Peyer's patch (tissue), 4 donors: ENCODE measurements at regions not wholly inside any gene's neighbourhood (a gene's known extent, or its start where the extent isn't known, plus 50 kb on each side); places are given as distances from the start of the nearest gene placed in this dataset.

Experiments
- CTCF ChIP-seq, 6 experiments: fragments of 450-650 bp in 4 of 6; fragments of 200-600 bp in 2 of 6; sonication (generic) in 1 of 6; IDR thresholded peaks; one replicate each; pipeline ENCODE4 v1.5.1; 2017 to 2019; ENCODE audit warnings: antibody characterized with exemption in 6 of 6, mild to moderate bottlenecking in 3 of 6, moderate library complexity in 1 of 6
- POLR2A ChIP-seq, 2 donors: fragments of 450-650 bp; IDR thresholded peaks; one replicate each; pipeline ENCODE4 v1.5.1; 2017; ENCODE audit warnings: antibody characterized with exemption in 2 of 2, mild to moderate bottlenecking in 2 of 2, moderate library complexity in 2 of 2

DNA sequence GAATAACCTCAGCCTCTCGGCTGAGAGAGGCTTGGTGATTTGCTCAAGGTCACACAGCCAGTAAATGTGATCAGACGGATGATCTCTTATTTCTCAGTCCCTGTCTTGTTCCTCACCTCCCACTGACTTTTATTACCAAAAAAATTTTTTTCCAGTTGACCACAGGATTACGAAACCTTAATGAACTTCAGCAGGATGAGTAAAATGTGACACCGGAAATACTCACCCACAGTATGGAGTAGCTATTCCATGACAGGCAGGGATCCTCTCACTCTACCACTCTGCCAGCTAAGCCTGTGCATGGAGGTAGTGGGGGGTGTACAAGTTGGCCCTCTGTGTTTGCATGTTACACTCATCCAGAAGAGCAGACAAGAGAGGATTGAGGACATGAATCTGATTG, 916.4 kb downstream of the UQCRFS1 start:
- no peak for TF ChIP-seq CTCF (IDR thresholded peaks at IDR 0.05)
- no peak for TF ChIP-seq POLR2A (IDR thresholded peaks at IDR 0.05)
